HEK293T (cell line): ENCODE measurements at regions not wholly inside any gene's neighbourhood (a gene's known extent, or its start where the extent isn't known, plus 50 kb on each side); places are given as distances from the start of the nearest gene placed in this dataset.

Experiments
- CTCF ChIA-PET: fragments of 350-600 bp; formaldehyde crosslinking; extraction: SDS; loops from one replicate; lab custom pipeline; 2021; ENCODE audit warnings: antibody characterized with exemption, inconsistent platforms; lab: Yijun Ruan, JAX
- POLR2A ChIA-PET: fragments of 350-600 bp; formaldehyde crosslinking; extraction: SDS; loops from one replicate; lab custom pipeline; 2020; ENCODE audit warnings: antibody characterized with exemption, inconsistent platforms; lab: Yijun Ruan, JAX
- DNase-seq: peaks from one replicate; pipeline ENCODE4 v3.0.0; 2012; ENCODE audit warnings: mixed read lengths; ENCODE audit errors: extremely low spot score
- ARNT ChIP-seq: fragments of 450-650 bp; IDR thresholded peaks from 2 replicates; pipeline ENCODE4 v1.6.1; 2017; ENCODE audit warnings: mild to moderate bottlenecking
- BHLHE40 ChIP-seq: fragments of 450-650 bp; IDR thresholded peaks from 2 replicates; pipeline ENCODE4 v1.6.1; 2016; ENCODE audit warnings: mild to moderate bottlenecking, moderate library complexity, borderline replicate concordance
- CTBP1 ChIP-seq: fragments of 450-650 bp; IDR thresholded peaks from 2 replicates; pipeline ENCODE4 v1.6.1; 2016; ENCODE audit warnings: borderline replicate concordance
- ELF4 ChIP-seq: fragments of 450-650 bp; IDR thresholded peaks from 2 replicates; pipeline ENCODE4 v1.6.1; 2017; ENCODE audit warnings: antibody characterized with exemption
- FOXA1 ChIP-seq: fragments of 450-650 bp; IDR thresholded peaks from 2 replicates; pipeline ENCODE4 v1.6.1; 2016; ENCODE audit warnings: mild to moderate bottlenecking
- FOXK2 ChIP-seq: fragments of 450-650 bp; IDR thresholded peaks from 2 replicates; pipeline ENCODE4 v1.6.1; 2016; ENCODE audit warnings: mild to moderate bottlenecking
- FOXM1 ChIP-seq: fragments of 450-650 bp; IDR thresholded peaks from 2 replicates; pipeline ENCODE4 v1.6.1; 2017; ENCODE audit warnings: mild to moderate bottlenecking, borderline replicate concordance
- HDGF ChIP-seq: fragments of 450-650 bp; IDR thresholded peaks from 2 replicates; pipeline ENCODE4 v1.6.1; 2017; ENCODE audit warnings: antibody characterized with exemption, borderline replicate concordance
- L3MBTL2 ChIP-seq: fragments of 450-650 bp; conservative IDR thresholded peaks from 2 replicates; pipeline ENCODE4 v1.6.1; 2016; ENCODE audit warnings: mild to moderate bottlenecking
- LEF1 ChIP-seq: fragments of 450-650 bp; IDR thresholded peaks from 2 replicates; pipeline ENCODE4 v1.6.1; 2017; ENCODE audit warnings: mild to moderate bottlenecking, borderline replicate concordance
- NFRKB ChIP-seq: fragments of 450-650 bp; IDR thresholded peaks from 2 replicates; pipeline ENCODE4 v1.6.1; 2016; ENCODE audit warnings: mild to moderate bottlenecking, moderate library complexity
- SP1 ChIP-seq: fragments of 450-650 bp; IDR thresholded peaks from 2 replicates; pipeline ENCODE4 v1.6.1; 2017
- SUZ12 ChIP-seq: fragments of 450-650 bp; IDR thresholded peaks from 2 replicates; pipeline ENCODE4 v1.6.1; 2016; ENCODE audit warnings: mild to moderate bottlenecking
- TARDBP ChIP-seq: fragments of 450-650 bp; IDR thresholded peaks from 2 replicates; pipeline ENCODE4 v1.6.1; 2016
- ZNF384 ChIP-seq: fragments of 450-650 bp; IDR thresholded peaks from 2 replicates; pipeline ENCODE4 v1.6.1; 2016
- TF ChIP-seq, protein P1 (sequence below): fragments of 450-650 bp; IDR thresholded peaks from 2 replicates; pipeline ENCODE4 v1.6.1; 2016

DNA sequence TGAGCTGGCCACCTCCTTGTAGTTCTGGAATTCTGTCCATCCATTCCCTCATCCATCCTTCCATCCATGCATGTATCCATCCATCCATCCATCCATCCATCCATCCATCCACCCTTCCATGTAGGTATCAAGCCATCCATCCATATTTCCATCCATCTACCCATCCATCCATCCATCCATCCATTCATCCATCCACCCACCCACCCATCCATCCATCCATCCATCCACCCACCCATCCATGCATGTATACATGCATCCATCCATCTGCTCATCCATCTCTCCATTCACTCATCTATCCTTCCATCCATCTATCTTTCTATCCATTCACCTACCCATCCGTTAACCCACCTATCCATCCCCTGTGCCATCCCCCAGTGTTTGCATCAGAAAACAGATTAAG, 153.6 kb upstream of the STX18 start:
- ChIA-PET POLR2A (no interaction called here), CTCF (interaction anchor here (0.7 to 1.5 kb wide), 2 partner anchors 12 to 17 kb away, joined by 4 read pairs; no protein-coding TSS in a partner anchor)

DNA sequence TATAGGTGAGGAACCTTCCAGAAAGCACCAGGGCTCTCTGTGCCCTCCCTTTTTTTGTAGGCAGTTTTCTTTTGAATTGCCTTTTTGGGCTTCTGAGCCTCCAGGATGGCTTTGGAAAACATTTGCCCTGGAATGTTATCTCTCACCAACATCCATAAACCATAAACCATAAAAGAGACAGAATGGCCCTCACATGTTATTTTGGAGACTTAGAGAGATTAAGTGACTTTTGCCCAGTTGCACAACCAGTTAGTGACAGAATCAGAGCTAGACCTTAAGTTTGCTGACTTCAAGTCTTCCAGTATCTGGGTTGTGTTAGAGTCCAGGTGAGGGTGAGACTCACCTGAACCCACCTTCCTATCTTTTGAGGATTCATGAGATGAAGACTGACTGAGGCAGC, 153.0 kb upstream of the STX18 start:
- POLR2A ChIA-PET: no interaction called here
- TF ChIP-seq, protein P1, sequence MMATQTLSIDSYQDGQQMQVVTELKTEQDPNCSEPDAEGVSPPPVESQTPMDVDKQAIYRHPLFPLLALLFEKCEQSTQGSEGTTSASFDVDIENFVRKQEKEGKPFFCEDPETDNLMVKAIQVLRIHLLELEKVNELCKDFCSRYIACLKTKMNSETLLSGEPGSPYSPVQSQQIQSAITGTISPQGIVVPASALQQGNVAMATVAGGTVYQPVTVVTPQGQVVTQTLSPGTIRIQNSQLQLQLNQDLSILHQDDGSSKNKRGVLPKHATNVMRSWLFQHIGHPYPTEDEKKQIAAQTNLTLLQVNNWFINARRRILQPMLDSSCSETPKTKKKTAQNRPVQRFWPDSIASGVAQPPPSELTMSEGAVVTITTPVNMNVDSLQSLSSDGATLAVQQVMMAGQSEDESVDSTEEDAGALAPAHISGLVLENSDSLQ: no peak
- TF ChIP-seq ZNF384 (no peak), SP1 (no peak), BHLHE40 (no peak), HDGF (no peak), CTBP1 (no peak), LEF1 (no peak), TARDBP (no peak), FOXK2 (no peak), SUZ12 (no peak), NFRKB (no peak), FOXM1 (no peak), ARNT (no peak), L3MBTL2 (no peak), FOXA1 (no peak), ELF4 (no peak)
- no peak for DNase-seq
- CTCF ChIA-PET: interaction anchor here (0.6 to 1.5 kb wide), 3 partner anchors 13 to 989 kb away, joined by 3 to 4 read pairs (median 3); no protein-coding TSS in a partner anchor

More for the DNA sequence above, 153.6 kb upstream of the STX18 start:
- TF ChIP-seq LEF1 (no peak), BHLHE40 (no peak), NFRKB (no peak), SUZ12 (no peak), ELF4 (no peak), FOXM1 (no peak), FOXK2 (no peak), ARNT (no peak), SP1 (no peak), TARDBP (no peak), HDGF (no peak), FOXA1 (no peak), CTBP1 (no peak), ZNF384 (no peak), L3MBTL2 (no peak)
- TF ChIP-seq, protein P1: no peak
- no peak for DNase-seq

DNA sequence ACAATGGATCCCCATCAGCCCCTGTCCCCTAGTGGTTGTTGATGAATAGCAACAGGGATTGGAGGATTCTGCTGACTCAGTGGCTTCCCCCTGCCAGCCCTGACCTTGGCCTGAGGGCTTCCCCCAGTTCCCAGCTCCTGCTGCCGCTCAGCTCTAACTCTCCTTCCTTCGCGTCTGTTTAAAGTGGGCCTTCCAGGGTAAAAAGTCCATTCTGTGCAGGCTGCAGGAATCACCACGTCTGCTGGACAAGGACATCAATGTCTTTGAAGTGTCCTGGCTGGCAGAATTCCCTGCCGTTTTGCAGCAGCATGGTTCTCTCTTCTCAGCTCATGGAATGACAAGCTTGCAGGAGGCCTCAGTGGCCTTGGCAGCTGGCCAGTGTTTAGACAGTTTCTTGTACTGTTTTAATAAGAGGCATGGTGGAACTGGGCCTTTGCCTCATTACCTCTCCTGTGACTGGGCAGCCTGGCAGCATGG, 152.5 kb upstream of the STX18 start:
- POLR2A ChIA-PET: no interaction called here
- CTCF ChIA-PET: interaction anchor here (0.6 to 1.5 kb wide), 5 partner anchors 11 to 990 kb away, joined by 3 to 6 read pairs (median 4); no protein-coding TSS in a partner anchor

DNA sequence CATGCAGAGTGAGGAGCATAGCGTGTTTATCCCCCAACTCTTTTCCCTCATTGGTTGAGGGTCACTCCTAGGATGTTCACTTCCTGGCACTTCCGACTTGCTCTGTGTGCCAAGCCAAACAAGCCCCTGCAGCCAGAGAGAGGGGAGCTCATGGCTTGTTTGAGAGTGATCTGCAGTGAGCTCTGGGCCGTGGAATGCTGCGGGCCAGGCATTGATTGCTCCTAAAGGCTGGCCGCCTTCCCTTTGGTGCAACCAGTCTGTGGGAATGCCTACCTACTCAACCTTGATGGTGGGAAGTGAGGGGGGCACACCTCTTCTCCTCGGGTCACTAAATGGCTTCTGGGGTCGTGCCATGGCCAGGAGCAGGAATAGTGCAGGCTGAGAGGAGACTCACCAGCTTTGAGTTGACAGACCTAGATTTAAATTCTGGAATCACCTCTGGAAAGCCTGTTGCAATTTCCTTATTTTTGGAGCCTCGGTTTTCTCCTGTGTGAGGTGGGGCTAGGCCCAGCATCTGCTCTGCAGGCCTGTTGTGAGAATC, 152.0 kb upstream of the STX18 start:
- no peak for DNase-seq
- CTCF ChIA-PET: interaction anchor here (0.5 to 1.5 kb wide), 6 partner anchors 11 to 990 kb away, joined by 3 to 6 read pairs (median 4); no protein-coding TSS in a partner anchor
- POLR2A ChIA-PET: no interaction called here
- TF ChIP-seq ARNT: no peak
- TF ChIP-seq CTBP1: no peak
- no peak for TF ChIP-seq TARDBP
- no peak for TF ChIP-seq FOXK2
- TF ChIP-seq FOXM1: no peak
- TF ChIP-seq ZNF384: no peak
- no peak for TF ChIP-seq L3MBTL2
- TF ChIP-seq ELF4: no peak
- no peak for TF ChIP-seq LEF1
- TF ChIP-seq, protein P1: no peak
- no peak for TF ChIP-seq SUZ12
- no peak for TF ChIP-seq NFRKB
- no peak for TF ChIP-seq BHLHE40
- TF ChIP-seq FOXA1: no peak
- no peak for TF ChIP-seq SP1
- no peak for TF ChIP-seq HDGF

More for the DNA sequence above, 152.5 kb upstream of the STX18 start:
- TF ChIP-seq ELF4 (no peak), FOXK2 (no peak)
- DNase-seq: peak; percentile 59

DNA sequence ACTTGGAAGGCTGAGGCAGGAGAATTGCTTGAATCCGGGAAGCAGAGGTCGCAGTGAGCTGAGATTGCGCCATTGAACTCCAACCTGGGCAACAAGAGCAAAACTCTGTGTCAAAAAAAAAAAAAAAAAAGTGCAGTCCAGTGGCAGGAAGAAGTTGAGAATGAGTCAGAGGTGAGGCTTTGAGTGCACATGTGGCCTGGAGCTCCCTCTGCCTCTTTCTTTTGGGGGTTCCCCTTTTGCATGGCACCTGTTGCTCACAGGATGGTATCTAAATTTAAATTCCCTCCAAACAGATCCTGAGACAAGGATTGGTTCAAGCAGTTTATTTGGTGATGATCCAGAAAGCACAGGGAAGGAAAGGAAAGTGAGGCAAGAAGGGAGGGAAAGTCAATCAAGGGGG, 151.4 kb upstream of the STX18 start:
- DNase-seq: no peak
- ChIA-PET POLR2A (no interaction called here), CTCF (interaction anchor here (1.5 kb wide), 1 partner anchor 10 kb away, joined by 6 read pairs; no protein-coding TSS in a partner anchor)
- TF ChIP-seq LEF1: no peak
- no peak for TF ChIP-seq NFRKB
- TF ChIP-seq SUZ12: no peak
- no peak for TF ChIP-seq ELF4

DNA sequence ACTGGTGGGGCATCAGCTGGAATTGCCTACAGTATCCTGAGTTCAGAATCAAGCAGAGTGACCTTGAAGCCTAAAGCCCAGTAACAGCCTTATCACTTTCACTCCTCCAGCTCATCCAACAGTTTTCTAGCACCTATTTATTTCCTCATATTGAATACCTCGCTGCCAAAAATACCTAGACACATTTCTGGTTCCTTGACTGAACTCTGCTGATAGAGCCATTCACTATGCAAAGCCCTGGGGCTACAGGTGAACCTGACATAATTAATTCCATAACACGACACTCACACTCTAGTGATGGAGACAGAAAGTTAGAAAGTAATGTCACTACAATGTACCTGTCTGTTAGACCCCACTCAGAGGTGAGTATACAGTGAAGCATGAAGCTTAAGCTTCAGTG, 149.0 kb upstream of the STX18 start:
- CTCF ChIA-PET: no interaction called here
- POLR2A ChIA-PET: no interaction called here

More for the DNA sequence above, 149.0 kb upstream of the STX18 start:
- DNase-seq: no peak
- TF ChIP-seq FOXA1 (no peak), FOXK2 (no peak), FOXM1 (no peak), L3MBTL2 (no peak), CTBP1 (no peak), BHLHE40 (no peak)
- TF ChIP-seq, protein P1: no peak
